IPS DF 6.9 (cell line): ENCODE measurements at regions not wholly inside any gene's neighbourhood (a gene's known extent, or its start where the extent isn't known, plus 50 kb on each side); places are given as distances from the start of the nearest gene placed in this dataset.

Experiments used
- DNase-seq: peaks from one replicate; pipeline ENCODE4 v3.0.0-alpha.2; 2013; ENCODE audit warnings: low read depth, low spot score
- H3K27ac ChIP-seq: one replicate; pipeline ENCODE4 v1.5.1; 2013; ENCODE audit warnings: low read length, control low read depth
- H3K27me3 ChIP-seq: 2 replicates; pipeline ENCODE4 v1.6.1; 2013; ENCODE audit warnings: mild to moderate bottlenecking, low read length; ENCODE audit not compliant: control insufficient read depth, insufficient read depth
- H3K36me3 ChIP-seq: 2 replicates; pipeline ENCODE4 v1.6.1; 2013; ENCODE audit warnings: low read length; ENCODE audit not compliant: control insufficient read depth, insufficient read depth
- H3K4me1 ChIP-seq: 2 replicates; pipeline ENCODE4 v1.6.1; 2013; ENCODE audit warnings: low read length; ENCODE audit not compliant: control insufficient read depth, insufficient read depth
- H3K4me3 ChIP-seq: 2 replicates; pipeline ENCODE4 v1.5.1; 2013; ENCODE audit warnings: mild to moderate bottlenecking, low read length
- H3K9me3 ChIP-seq: 2 replicates; pipeline ENCODE4 v1.6.1; 2013; ENCODE audit warnings: low read length, inconsistent platforms; ENCODE audit not compliant: control insufficient read depth, insufficient read depth
- WGBS: extraction: QIAGEN DNeasy Blood & Tissue Kit; methylation state at CpG from one replicate; pipeline ENCODE4 v1.1.7; 2013; ENCODE audit warnings: mixed read lengths, missing lambda C conversion rate; ENCODE audit not compliant: insufficient read length, insufficient coverage; 5-methylcytosine and 5-hydroxymethylcytosine counted together

DNA sequence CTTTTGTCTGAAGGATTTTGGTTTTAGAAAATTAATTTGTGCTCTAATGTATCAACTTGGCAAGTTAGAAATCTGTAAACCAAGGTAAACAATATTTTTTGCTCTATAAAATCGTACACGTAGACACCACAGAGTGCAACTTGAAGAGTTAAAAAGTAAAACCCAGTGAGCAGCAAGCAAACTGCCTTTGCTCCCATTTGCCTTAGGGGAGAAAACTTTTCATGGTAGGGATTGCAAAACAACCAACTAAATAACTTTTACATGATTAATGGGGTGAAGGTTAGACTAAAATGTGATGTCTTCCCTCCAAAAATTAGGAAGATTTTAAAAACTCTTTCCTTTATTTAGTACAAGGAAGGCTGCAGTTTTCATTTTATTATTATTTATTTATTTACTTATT, 224.2 kb upstream of the LYZL1 start:
- no peak overlapping the region for H3K4me3 ChIP-seq
- no peak for DNase-seq
- WGBS = no CpG with 5 or more reads among the region's 2 CpGs

DNA sequence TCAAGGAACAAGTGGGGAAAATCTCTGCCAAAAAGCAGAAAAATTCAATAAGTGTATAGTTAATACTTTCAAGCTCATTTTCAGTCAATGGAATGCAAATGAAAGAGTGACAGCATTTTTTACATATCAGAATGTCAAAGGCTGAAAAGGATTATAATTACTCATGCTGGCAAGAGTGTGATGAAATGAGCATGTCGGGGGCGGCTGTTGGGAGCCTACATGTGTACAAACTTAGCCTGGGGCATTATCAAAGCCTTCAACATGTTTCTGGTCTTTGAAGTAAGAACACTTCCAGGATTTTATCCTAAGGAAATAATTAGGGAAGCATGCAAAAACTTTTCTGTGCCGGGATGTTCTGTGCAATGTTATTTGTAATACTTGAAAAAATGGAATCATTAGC, 221.7 kb upstream of the LYZL1 start:
- DNase-seq = no peak
- Histone ChIP-seq H3K4me3 (no peak overlapping the region), H3K27ac (no peak overlapping the region), H3K9me3 (no peaks in the 10 kb centered on the region), H3K27me3 (no peaks in the 10 kb centered on the region), H3K36me3 (no peaks in the 10 kb centered on the region), H3K4me1 (no peaks in the 10 kb centered on the region)
- WGBS = no CpG with 5 or more reads among the region's 3 CpGs

More for the DNA sequence above, 224.2 kb upstream of the LYZL1 start:
- no peaks in the 10 kb centered on the region for H3K9me3 ChIP-seq
- H3K4me1 ChIP-seq = no peaks in the 10 kb centered on the region
- H3K27me3 ChIP-seq = no peaks in the 10 kb centered on the region
- no peaks in the 10 kb centered on the region for H3K36me3 ChIP-seq
- no peak overlapping the region for H3K27ac ChIP-seq

DNA sequence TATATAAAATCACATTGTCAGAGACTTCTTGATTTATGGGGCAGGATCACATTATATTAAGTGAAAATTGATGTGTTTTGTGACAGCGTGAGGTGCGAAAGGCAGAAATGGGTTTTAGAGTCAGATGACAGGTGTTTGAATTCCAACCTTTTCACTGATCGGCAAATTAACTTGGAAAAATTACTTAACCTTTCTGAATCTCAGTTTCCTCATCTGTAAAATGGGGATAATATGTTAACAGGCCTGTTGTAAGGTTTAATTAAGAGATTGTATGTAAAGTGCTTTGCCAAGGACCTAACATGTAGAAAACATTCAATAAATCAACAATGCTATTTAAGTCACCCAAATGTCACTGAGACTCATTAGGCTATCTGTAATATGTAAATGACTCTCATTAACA, 221.2 kb upstream of the LYZL1 start:
- no peaks in the 10 kb centered on the region for H3K9me3 ChIP-seq
- no peaks in the 10 kb centered on the region for H3K36me3 ChIP-seq
- H3K27me3 ChIP-seq = no peaks in the 10 kb centered on the region
- H3K4me1 ChIP-seq = no peaks in the 10 kb centered on the region
- no peak overlapping the region for H3K4me3 ChIP-seq
- no peak for DNase-seq
- no CpG with 5 or more reads among the region's 3 CpGs for WGBS
- H3K27ac ChIP-seq = no peak overlapping the region

DNA sequence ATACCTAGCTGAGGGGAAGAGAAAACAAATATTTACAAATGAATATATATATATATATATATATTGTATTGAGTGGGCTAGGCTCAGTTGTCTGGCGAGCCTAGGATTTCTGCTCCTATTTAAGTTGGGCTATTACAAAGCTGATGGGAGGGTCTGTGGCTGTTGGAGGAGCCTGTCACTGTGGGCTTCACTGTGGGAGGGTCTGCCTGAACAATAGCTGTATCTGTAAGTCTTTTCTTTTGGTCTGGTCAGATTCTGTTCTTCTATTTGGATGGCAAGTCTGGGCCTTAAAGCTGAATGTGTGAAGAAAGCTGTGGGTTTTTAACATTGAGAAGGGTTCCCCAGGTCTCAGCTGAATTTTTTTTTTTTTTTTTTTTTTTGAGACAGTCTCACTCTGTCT, 220.6 kb upstream of the LYZL1 start:
- Histone ChIP-seq H3K4me1 (no peaks in the 10 kb centered on the region), H3K27me3 (no peaks in the 10 kb centered on the region), H3K9me3 (no peaks in the 10 kb centered on the region), H3K36me3 (no peaks in the 10 kb centered on the region), H3K27ac (no peak overlapping the region), H3K4me3 (no peak overlapping the region)
- no peak for DNase-seq
- no CpG with 5 or more reads among the region's 1 CpG for WGBS

DNA sequence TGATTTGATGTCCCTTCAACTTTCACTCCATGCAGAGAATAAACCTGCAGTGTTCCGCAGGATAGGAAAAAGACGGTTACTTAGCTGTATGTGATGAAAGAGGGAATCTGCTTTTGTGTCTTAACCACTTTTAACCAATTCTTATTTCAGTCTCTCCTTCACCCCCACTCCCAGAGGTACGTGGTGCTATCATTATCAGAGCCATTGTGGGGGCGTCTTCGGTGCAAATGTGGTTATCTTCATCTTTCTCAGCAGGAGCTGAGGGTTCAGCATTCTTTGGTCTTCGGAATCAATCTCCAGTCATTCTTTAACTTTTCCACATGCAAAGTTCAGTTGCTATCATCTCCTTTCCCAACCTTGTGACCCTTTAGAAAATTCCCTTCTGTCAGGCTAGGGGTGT, 219.9 kb upstream of the LYZL1 start:
- Histone ChIP-seq H3K4me1 (no peaks in the 10 kb centered on the region), H3K27ac (no peak overlapping the region), H3K27me3 (no peaks in the 10 kb centered on the region), H3K9me3 (no peaks in the 10 kb centered on the region), H3K4me3 (no peak overlapping the region), H3K36me3 (no peaks in the 10 kb centered on the region)
- DNase-seq = no peak
- no CpG with 5 or more reads among the region's 6 CpGs for WGBS

DNA sequence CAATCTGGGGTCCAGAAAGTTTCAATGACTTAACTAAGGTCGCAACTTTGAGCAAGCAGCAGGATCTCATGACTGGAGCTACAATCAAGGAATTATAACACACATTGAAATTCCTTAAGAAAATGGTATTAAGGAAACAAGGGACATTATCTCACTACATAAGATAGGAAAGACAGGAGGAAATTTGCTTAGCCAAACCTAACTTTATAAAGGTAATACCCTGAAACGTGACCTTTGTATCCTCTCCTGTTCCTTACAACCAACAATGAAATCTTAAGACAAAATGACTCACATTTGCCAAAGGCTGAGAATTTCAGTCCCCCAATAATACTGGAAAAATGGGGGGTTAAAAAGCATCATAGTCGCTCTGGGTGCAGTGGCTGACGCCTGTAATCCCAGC, 218.9 kb upstream of the LYZL1 start:
- Histone ChIP-seq H3K9me3 (no peaks in the 10 kb centered on the region), H3K27ac (no peak overlapping the region), H3K36me3 (no peaks in the 10 kb centered on the region), H3K27me3 (no peaks in the 10 kb centered on the region), H3K4me1 (no peaks in the 10 kb centered on the region), H3K4me3 (no peak overlapping the region)
- no peak for DNase-seq
- WGBS = no CpG with 5 or more reads among the region's 4 CpGs

DNA sequence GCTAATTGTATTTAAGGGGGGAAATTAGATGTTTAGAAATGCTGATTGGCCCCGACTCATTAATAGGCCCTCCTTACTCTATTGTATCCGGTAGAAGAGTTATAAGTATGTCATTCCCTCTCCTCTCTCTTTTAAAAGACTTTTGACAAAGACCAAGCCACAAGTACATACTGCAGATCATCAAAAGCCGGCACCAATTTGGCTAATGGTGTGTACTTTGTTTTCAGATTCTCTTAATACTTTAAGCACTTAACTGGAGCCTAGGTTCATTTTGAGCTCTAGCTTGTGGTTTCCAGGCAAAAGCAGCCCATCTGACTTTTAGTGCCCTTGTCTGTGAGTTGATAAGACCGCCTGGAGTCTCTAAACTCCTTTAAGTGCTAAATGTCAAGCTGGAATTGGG, 210.0 kb upstream of the LYZL1 start:
- Histone ChIP-seq H3K4me1 (no peaks in the 10 kb centered on the region), H3K36me3 (no peaks in the 10 kb centered on the region), H3K9me3 (no peaks in the 10 kb centered on the region), H3K4me3 (no peak overlapping the region), H3K27me3 (no peaks in the 10 kb centered on the region), H3K27ac (no peak overlapping the region)
- no CpG with 5 or more reads among the region's 4 CpGs for WGBS
- no peak for DNase-seq

DNA sequence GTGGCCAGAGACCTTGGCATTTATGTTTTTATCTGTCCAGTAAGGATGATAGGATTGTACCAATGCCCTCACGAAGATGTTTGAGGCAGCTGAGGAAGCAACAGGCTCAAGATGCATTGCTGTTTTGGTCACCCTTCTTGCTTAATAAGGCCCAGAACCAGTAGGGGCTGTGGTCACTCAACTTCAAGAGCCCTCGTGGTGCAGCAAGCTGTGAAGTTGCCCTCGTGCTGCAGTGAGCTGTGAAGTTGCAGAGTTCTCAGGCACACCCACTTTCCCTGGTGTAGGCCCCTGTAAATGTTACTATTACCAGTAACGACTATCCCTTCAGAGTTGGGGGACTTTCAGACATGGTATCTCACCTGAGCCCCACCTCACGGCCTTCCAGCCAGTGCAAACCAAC, 207.6 kb upstream of the LYZL1 start:
- H3K4me3 ChIP-seq = no peak overlapping the region
- no peak for DNase-seq
- WGBS = no CpG with 5 or more reads among the region's 5 CpGs

DNA sequence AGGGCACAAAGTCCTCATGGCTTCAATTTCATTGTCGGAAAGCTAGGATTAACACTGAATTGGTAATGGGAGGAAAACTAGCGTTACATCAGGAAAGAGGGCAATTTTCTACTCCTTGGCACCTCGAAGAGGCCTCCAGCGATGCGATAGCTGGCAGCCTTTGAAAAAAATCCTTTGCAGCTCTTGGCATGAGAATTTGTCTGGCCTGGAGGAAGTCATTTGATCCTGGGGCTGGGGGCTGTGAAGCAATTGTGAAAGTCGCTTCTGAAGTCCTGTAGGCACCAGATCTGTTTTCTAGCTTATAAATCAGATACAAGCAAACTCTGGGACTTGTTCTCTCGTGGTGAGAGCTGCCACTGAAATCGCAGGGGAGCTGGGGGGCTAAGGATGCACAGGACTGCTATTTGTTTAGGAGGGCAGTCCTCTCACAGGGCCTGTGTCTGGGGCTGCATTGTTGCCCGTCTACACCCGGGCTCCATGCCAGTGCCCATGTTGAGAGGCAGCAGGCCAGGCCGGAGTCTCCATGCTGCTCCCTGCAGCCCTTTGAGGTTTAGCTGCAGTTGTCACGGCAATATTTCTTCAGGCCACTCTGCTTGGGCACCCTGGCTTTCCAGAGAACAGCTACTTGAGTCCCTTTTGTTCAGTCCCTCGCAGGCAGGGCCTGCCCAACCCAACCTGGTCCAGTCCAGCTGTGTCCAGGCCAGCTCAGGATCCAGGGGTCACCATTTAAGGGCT, 206.8 kb upstream of the LYZL1 start:
- Histone ChIP-seq H3K4me1 (no peaks in the 10 kb centered on the region), H3K4me3 (no peak overlapping the region), H3K9me3 (no peaks in the 10 kb centered on the region), H3K27ac (no peak overlapping the region), H3K27me3 (no peaks in the 10 kb centered on the region), H3K36me3 (no peaks in the 10 kb centered on the region)
- DNase-seq = no peak
- no CpG with 5 or more reads among the region's 13 CpGs for WGBS

More for the DNA sequence above, 207.6 kb upstream of the LYZL1 start:
- no peaks in the 10 kb centered on the region for H3K4me1 ChIP-seq
- H3K36me3 ChIP-seq = no peaks in the 10 kb centered on the region
- H3K27ac ChIP-seq = no peak overlapping the region
- no peaks in the 10 kb centered on the region for H3K27me3 ChIP-seq
- H3K9me3 ChIP-seq = no peaks in the 10 kb centered on the region

DNA sequence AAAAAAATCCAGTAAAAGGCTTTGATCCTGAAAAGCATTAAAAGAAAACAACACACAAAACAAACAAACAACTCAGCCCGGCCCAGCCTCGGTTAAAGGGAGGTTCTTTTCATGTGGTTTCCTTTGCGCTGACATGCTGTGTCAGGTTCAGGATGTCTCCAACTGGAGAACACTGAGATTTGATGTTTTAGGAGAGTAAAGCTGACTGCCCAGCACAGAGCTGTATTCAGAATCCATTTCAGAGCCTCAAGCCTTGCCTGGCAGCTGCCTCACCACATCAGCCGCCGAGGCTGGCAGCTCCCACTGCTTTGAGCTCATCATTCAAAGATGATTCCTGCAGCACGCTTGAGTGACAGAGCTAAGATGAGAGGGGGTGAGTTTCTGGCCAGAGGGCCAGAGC, 205.8 kb upstream of the LYZL1 start:
- no peaks in the 10 kb centered on the region for H3K27me3 ChIP-seq
- H3K9me3 ChIP-seq = no peaks in the 10 kb centered on the region
- H3K27ac ChIP-seq = no peak overlapping the region
- no peak overlapping the region for H3K4me3 ChIP-seq
- WGBS = no CpG with 5 or more reads among the region's 6 CpGs
- DNase-seq = no peak
- no peaks in the 10 kb centered on the region for H3K4me1 ChIP-seq
- H3K36me3 ChIP-seq = no peaks in the 10 kb centered on the region

DNA sequence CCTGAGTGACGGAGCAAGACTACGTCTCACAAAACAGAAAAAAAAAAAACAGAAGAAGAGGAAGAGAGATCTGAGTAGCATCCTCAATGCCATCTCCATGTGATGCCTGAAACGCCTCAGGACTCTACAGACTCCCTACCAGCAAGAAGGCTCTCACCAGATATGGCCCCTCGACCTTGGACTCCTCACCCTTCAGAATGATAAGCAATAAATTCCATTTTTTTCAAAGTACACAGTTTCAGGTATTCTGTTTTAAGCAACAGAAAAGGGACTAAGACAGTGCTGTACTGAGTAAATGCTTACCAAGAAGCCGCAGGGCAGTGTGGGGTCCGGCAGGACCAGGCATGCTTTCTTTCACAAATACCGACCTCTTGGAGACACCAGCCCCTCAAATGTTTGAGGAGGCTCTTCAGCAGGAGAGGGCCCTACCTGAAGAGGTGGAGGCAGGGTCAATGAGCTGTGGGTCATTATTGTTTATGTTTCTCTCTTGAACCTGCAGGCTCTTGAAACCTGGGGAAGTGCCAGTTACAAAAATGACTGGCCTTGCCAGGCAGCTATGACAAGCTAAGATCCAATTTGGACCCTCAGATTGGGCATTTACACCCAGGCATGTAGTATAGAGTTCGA, 204.1 kb upstream of the LYZL1 start:
- Histone ChIP-seq H3K27ac (no peak overlapping the region), H3K27me3 (no peaks in the 10 kb centered on the region), H3K36me3 (no peaks in the 10 kb centered on the region), H3K4me1 (no peaks in the 10 kb centered on the region), H3K9me3 (no peaks in the 10 kb centered on the region), H3K4me3 (no peak overlapping the region)
- no peak for DNase-seq
- no CpG with 5 or more reads among the region's 8 CpGs for WGBS
